GM06990 (cell line): ENCODE measurements at regions not wholly inside any gene's neighbourhood (a gene's known extent, or its start where the extent isn't known, plus 50 kb on each side); places are given as distances from the start of the nearest gene placed in this dataset.

Experiments used
- DNase-seq: peaks from one replicate; pipeline ENCODE4 v3.0.0-alpha.2; 2011; ENCODE audit not compliant: insufficient read length; ENCODE audit errors: extremely low read depth
- H3K27me3 ChIP-seq: replicated peaks from 2 replicates; pipeline ENCODE4 v1.6.0; 2011; ENCODE audit warnings: low read length; ENCODE audit not compliant: control insufficient read depth, insufficient read depth
- H3K36me3 ChIP-seq: 2 replicates; pipeline ENCODE4 v1.5.1; 2011; ENCODE audit warnings: low read length; ENCODE audit not compliant: control insufficient read depth, insufficient read depth
- H3K4me3 ChIP-seq: replicated peaks from 2 replicates; pipeline ENCODE4 v1.5.1; 2011; ENCODE audit warnings: low read depth, mild to moderate bottlenecking, control low read depth, low read length
- TF ChIP-seq, protein P1 (sequence below): IDR thresholded peaks from 2 replicates; pipeline ENCODE4 v1.5.1; 2011; ENCODE audit warnings: low read length, control low read depth, mild to moderate bottlenecking, inconsistent platforms; ENCODE audit not compliant: insufficient read depth, poor library complexity, severe bottlenecking

DNA sequence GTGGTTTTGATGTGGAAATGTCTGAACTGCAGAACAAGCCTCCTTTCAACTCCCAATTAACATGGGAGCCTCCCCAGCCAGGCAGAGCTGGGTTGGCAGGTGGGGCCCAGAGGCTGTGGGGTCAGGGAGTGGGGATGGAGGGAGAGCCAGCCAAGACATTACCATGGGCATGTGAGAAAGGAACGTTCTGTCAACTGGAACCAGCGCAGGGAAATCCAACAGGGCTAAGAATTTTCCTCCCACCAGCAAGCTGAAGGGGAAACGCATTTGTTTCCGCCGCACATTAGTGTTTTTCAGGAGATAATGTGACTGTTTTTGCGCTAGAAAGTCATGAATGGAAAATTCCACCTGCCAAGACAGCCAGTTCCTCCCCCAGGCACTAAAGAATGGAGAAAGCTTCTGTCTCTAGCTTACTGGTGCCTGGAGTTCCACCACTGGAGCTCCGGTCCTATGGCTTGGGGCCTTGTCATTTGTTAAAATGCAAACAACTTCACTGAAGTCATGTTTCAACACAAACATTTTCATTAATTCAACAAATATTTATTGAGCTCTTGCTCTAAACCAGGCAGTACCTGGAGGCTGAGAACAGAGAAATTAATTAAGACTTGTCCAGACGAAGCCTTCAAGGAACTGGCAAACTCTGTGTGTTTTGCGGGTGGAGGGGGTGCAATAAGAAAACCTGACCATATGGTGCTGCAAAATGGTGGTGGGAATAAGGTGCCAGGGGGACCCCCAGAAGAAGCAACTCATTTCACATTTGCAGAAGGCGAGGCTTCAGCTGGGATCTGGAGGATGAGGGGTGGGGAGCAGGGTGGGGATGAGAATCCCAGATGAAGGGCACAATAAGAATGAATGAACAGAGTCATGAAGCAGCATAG, 305.1 kb downstream of the MATN1 start:
- TF ChIP-seq, protein P1, sequence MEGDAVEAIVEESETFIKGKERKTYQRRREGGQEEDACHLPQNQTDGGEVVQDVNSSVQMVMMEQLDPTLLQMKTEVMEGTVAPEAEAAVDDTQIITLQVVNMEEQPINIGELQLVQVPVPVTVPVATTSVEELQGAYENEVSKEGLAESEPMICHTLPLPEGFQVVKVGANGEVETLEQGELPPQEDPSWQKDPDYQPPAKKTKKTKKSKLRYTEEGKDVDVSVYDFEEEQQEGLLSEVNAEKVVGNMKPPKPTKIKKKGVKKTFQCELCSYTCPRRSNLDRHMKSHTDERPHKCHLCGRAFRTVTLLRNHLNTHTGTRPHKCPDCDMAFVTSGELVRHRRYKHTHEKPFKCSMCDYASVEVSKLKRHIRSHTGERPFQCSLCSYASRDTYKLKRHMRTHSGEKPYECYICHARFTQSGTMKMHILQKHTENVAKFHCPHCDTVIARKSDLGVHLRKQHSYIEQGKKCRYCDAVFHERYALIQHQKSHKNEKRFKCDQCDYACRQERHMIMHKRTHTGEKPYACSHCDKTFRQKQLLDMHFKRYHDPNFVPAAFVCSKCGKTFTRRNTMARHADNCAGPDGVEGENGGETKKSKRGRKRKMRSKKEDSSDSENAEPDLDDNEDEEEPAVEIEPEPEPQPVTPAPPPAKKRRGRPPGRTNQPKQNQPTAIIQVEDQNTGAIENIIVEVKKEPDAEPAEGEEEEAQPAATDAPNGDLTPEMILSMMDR: no peak
- no peaks in the 10 kb centered on the region for H3K36me3 ChIP-seq
- no peak for DNase-seq
- no peaks in the 10 kb centered on the region for H3K27me3 ChIP-seq
- H3K4me3 ChIP-seq: no peak overlapping the region

DNA sequence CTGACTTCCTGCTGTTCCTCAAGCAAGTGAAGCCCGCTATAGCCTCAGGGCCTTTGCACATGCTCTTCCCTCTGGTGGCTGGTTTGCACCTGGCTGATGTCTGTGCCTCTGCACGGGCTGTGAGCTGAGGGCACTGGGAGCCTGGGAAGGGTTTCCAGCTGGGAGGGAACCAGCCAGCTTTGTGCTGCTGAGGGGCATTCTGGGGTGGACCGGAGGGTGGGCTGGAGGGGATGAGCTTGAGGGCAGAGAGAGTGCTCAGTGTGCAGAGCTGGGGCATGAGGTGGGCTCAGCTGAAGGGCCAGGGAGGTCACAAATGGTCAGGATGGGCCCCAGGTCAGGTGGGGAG, 305.7 kb downstream of the MATN1 start:
- no peak for DNase-seq
- Histone ChIP-seq H3K4me3 (no peak overlapping the region), H3K36me3 (no peaks in the 10 kb centered on the region), H3K27me3 (no peaks in the 10 kb centered on the region)
- TF ChIP-seq, protein P1: no peak

DNA sequence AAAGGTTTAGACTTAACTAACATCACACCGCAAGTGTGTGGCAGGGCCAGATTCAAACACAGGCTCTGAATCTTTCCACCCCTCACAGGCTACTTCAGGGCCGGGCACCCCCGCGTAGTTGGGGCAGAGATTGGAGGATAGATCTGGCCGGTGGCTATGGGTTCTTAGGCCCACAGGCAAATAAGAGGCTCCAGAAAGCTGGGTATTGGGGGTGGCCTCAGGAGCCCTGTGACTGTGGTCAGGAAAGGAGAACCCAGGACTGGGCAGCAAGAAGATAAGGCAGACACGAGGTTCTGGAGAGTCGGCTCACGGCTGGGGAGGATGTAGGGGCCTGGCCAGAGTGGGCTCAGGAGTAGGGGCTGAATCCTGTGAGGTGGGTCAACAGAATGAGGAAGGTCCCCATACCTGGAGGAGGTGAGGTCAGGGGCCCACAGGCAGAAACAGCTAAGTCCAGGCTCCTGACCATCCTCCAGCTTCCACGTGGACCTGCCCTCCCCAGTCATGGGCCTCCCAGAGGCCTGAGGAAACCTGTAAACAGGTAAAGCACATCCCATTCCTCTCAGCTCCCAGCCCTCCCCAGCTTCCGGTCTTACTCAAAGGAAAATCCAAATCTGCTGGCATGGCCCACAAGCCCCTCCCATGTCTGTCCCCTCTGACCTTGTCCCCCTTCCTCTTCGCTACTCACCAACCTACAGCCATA, 306.2 kb downstream of the MATN1 start:
- H3K27me3 ChIP-seq: no peaks in the 10 kb centered on the region
- no peak overlapping the region for H3K4me3 ChIP-seq
- no peak for DNase-seq
- H3K36me3 ChIP-seq: no peaks in the 10 kb centered on the region
- TF ChIP-seq, protein P1: no peak

DNA sequence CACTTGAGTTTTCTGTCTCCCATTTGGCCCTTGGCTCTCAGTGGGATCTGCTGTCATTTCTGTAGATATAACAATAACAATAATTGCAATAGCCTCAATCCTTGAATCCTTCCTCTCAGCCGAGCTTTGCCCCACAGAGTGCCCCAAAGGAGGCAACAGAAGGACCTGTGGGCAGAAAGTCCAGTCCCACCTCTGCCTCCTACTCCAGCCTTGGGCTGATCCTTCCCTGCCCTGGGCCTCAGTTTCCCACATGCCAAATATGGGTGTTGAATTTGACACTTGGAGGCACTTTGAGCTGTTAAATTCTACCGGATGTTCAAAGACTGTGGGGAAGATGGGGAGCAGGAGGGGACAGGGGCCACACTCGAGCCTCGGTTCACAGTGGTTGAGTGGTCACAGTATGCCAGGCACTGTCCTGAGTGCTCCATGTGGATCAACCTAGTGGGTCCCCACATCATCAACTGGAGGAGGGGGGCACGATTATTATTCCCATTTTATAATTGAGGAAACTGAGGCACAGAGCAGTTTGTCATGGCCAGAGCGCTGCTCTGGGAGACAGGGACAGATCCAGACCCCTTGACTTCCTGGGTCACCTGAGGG, 307.1 kb downstream of the MATN1 start:
- DNase-seq: no peak
- Histone ChIP-seq H3K4me3 (no peak overlapping the region), H3K27me3 (no peaks in the 10 kb centered on the region), H3K36me3 (no peaks in the 10 kb centered on the region)
- TF ChIP-seq, protein P1: no peak

DNA sequence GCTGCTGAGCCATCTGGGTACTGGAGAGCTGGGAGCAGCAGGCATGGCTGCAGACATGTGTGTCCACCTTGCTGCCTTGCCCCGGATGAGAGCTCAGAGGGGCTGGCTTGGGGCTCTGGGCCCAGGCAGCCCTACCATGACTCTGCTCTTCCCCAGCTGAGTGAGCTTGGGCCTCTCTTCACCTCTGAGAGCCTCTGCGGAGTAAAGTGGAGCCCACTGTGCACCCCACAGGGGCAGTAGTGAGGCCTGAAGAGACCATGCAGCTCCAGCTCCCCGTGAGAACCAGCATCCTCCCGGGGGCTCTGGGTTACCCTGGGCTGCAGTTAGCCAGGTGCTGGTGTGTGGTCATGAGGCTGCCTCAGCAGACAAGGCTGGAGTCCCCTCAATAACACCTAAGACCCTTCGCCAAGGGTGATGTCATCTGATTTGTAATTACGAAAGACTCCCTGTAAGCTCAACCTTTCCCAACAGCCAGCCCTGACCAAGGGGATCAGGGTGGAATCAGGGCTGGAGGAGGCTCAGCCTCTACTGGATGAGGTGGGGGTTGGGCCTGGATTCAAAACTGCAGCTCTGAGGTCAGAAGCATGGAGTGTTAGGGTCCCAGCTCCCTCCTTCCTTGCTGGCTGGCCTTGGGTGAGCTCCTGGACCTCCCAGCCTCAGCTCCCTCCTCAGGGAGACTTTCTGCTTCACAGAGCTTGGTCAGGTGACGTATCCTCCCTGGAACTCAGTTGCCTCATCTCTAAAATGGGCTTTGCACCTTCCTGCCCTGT, 308.0 kb downstream of the MATN1 start:
- H3K4me3 ChIP-seq: no peak overlapping the region
- TF ChIP-seq, protein P1: no peak
- H3K36me3 ChIP-seq: no peaks in the 10 kb centered on the region
- DNase-seq: no peak
- H3K27me3 ChIP-seq: no peaks in the 10 kb centered on the region; the same call in 1 of the 2 replicates
